HG02938 (cell line): ENCODE measurements at regions not wholly inside any gene's neighbourhood (a gene's known extent, or its start where the extent isn't known, plus 50 kb on each side); places are given as distances from the start of the nearest gene placed in this dataset.

Source experiments
- ATAC-seq: cut with Tn5 transposase; IDR thresholded peaks from one replicate; pipeline ENCODE4 v1.9.1; 2021; ENCODE audit warnings: mild to moderate bottlenecking, moderate library complexity; ENCODE audit not compliant: unreplicated experiment

DNA sequence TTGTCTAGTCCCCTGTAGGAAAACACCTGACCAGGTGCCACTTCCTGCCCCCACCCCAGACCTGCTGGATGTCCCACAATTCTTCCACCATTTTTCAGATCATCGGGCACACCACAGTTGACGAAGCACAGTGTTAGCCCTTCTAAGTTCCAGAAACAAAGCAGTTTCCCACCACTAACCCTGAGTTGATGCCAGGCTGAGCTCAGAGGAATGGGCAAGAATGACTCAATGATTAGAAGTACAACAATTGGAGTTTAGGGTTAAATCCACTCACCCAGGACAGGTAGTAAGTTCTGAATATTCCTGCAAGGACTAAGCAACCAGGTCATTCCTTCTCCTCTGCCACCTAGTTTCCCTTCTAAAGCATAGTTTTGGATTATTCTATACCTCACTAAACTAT lies 979.8 kb downstream of the BCL11B start:
- ATAC-seq = no peak

GRCh38 chr14:98293576-98293975 lies 978.4 kb downstream of the BCL11B start:
- no peak for ATAC-seq

- ATAC-seq = no peak
These were observed 975.1 kb downstream of the BCL11B start for GRCh38 chr14:98296895-98297294.

- no peak for ATAC-seq
These were observed 974.4 kb downstream of the BCL11B start for GRCh38 chr14:98297567-98297966.

GRCh38 chr14:98298481-98299244 lies 973.3 kb downstream of the BCL11B start:
- no peak for ATAC-seq

DNA sequence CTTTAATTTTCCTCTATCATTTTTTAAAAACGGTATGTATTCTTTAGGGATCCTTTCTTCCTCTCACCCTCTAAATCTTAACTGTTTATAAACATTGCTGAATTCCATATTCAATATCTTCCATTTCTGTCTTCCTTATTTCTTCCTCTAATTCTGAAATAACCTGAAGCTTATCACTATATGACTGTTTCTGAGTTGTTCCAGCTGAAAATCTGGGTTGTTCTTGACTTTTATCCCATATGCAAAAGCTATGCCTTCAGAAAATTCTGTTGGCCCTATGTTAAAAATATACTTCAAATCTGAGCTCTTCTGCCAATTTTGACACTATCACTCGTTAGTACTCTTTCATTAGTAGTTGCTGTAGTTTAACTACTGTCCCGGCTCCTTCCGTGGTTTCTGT lies 970.3 kb downstream of the BCL11B start:
- no peak for ATAC-seq

- no peak for ATAC-seq
These were observed 967.4 kb downstream of the BCL11B start for GRCh38 chr14:98304574-98304973.

- no peak for ATAC-seq
These were observed 962.4 kb downstream of the BCL11B start for GRCh38 chr14:98309591-98309990.

- no peak for ATAC-seq
These were observed 960.0 kb downstream of the BCL11B start for GRCh38 chr14:98312006-98312405.

DNA sequence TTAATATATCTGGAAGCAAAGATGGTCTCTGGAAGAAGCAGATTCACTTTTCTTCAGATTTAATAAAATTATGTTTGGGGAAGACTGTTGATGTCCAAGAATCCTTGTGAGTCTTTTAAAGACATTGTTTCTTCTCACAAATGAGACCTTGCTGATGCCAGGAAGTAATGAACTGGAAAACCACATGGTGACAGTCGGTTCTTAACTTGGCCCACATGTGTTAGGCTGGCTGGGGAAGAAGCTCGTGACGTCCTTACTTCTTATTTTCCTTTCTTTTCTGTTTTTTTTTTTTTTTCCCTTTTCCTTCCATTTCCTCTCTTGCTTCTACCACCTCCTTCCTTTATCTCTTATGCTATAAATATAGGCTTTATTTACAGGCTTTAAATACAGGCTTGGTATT lies 950.2 kb downstream of the BCL11B start:
- ATAC-seq = no peak

DNA sequence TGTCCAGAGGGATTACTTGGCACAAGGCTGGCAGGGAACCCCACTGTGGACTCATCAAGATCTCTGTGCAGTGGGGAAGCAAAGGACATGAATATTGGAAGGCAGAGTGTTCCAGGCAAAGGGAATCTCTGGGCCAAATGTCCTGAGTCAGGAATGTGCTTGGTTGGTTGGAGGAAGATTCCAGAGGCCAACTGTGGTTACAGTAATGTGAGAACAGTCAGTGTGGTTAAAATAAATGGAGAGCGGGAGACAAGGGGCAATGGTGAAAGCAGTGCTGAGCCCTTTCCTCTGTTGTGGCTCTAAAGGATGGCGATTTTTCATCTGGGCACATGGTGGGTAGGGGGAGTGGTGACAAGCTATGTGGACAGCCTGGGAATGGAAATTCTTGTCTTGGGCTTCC lies 948.2 kb downstream of the BCL11B start:
- no peak for ATAC-seq

GRCh38 chr14:98325761-98326160 lies 946.2 kb downstream of the BCL11B start:
- ATAC-seq = no peak

GRCh38 chr14:98328496-98328895 lies 943.5 kb downstream of the BCL11B start:
- no peak for ATAC-seq

DNA sequence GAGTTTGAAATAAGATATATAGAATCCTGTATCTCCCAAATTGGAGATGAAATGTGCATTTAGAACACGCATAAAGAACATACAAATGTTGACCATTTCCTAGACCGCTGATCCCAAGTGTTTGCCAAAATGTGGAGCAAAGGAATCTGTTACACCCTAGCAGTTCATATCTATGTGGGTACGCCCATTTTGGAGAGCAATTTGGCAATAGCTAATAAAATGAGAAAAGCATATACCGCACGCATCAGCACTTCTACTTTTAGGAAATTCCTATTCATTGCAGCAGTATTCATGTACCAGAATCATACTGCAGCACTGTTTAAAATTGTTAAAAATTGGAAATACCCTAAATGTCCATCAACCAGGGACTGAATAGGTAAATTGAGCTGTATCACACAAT lies 937.8 kb downstream of the BCL11B start:
- ATAC-seq = no peak

GRCh38 chr14:98341211-98341610 lies 930.8 kb downstream of the BCL11B start:
- ATAC-seq = no peak

GRCh38 chr14:98345161-98345560 lies 926.8 kb downstream of the BCL11B start:
- ATAC-seq = no peak

GRCh38 chr14:98347686-98348085 lies 924.3 kb downstream of the BCL11B start:
- no peak for ATAC-seq

DNA sequence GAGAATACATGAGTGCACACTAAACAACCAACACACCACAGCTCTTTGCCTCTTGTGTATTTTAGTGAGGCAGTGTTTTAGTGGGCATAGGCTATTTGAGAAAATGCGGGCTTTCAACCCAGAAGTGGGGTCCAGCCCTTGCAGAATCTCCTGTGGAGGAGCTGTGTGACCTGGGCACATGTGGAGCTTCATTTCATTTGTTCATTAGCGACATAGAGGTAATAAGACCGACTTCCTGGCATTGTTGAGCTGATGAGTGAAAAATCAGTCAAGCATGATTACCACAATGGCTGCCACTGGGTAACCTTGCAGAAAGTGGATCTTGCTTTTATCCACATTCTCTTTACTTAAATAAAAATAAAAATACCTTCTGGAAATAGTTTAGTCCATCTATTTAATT lies 923.5 kb downstream of the BCL11B start:
- no peak for ATAC-seq

- ATAC-seq = no peak
These were observed 921.8 kb downstream of the BCL11B start for GRCh38 chr14:98350213-98350612.

DNA sequence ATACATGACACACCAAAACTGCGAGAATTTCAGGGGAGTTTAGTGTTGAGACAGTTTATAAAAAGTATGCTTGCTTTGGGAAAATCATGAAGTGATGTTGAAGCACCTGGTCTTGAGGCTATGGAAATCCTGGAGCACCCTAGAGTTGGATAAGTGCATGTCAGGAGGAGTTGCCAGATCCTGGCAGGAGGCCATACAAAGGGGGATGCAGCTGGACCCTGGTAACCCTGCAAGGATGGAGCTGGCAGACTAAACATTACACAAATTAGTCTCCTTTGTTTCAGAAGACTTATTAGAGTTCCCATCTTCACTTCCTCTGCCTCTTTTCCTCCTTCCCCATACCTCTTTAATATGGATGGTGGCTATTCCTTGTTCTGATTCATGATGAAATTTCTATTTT lies 907.0 kb downstream of the BCL11B start:
- ATAC-seq = no peak

GRCh38 chr14:98366429-98366828 lies 905.6 kb downstream of the BCL11B start:
- ATAC-seq = no peak

- ATAC-seq = no peak
These were observed 903.8 kb downstream of the BCL11B start for GRCh38 chr14:98368221-98368620.

DNA sequence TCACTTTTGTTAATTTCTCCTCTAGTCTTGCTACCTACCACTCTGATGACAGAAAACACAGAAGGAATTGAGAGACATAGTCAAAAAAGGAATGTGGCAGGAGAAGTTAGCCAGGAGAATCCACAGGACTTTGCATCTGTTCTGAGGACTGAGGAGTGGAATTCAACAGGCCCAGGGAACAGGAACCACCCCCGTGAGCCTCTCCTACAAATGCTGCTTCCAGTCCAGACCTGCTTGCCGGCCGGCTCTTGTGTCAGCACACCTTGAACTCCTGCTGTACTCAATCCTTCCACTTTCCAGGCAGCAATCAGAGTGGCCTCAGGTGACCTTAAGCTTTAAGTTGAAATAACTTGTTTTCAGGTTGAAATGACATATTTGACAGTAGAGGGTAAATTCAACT lies 903.1 kb downstream of the BCL11B start:
- no peak for ATAC-seq
